ENCODE measurements at regions not wholly inside any gene's neighbourhood (a gene's known extent, or its start where the extent isn't known, plus 50 kb on each side); places are given as distances from the start of the nearest gene placed in this dataset.

DNA sequence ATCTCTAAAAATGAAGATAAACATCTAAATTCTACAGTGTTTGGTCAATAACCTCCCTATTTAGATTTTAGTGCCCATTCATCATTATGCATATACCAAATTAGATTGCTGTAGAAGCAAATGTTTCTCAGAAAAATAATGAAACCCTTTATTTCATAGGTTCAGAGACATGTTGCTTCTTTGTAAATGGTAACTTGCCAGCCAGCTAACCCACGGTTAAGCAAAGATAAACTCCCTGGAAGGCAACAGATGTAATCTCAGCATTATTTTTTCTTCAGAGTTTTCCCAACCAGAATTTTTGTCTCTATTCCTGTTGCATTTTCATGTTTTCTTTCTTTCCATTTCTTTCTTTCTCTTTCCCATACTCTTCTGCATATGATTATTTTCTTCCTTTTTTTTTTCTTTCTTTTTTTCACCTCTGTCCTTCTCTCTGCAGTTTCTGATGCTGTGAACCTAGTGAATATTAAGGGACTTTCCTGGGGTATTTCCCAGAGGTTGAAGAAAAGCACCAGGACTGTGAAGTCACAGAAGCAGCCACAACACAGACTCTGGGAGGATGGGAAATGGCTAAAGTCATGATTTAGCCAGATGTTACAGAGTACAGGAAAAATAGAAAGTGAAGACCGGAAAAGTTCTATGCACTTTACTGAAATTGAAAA is 50.0 kb upstream of the DSG1 start:
- TF ChIP-seq POLR2AphosphoS5 (IDR thresholded peaks at IDR 0.05; ENCODE audit: low read depth, low read length): no peak
- TF ChIP-seq CHD2 (IDR thresholded peaks at IDR 0.05; ENCODE audit: low read length, partially characterized antibody): no peak
